KMS-11 (cell line): ENCODE measurements at regions not wholly inside any gene's neighbourhood (a gene's known extent, or its start where the extent isn't known, plus 50 kb on each side); places are given as distances from the start of the nearest gene placed in this dataset.

Experiments
- H2AFZ ChIP-seq: fragments of 200-600 bp; sonication (generic); 2 replicates; pipeline ENCODE4 v1.6.1; 2016; ENCODE audit warnings: antibody characterized with exemption, mixed run types, low read depth
- H3K27ac ChIP-seq: fragments of 200-600 bp; sonication (generic); 2 replicates; pipeline ENCODE4 v1.6.1; 2016; ENCODE audit warnings: mild to moderate bottlenecking, mixed run types
- H3K27me3 ChIP-seq: fragments of 200-600 bp; sonication (generic); 2 replicates; pipeline ENCODE4 v1.6.1; 2017; ENCODE audit warnings: mild to moderate bottlenecking, low read depth, mixed run types, moderate library complexity; ENCODE audit not compliant: insufficient read depth
- H3K36me3 ChIP-seq: fragments of 200-600 bp; sonication (generic); 2 replicates; pipeline ENCODE4 v1.6.1; 2017; ENCODE audit warnings: mild to moderate bottlenecking, mixed run types; ENCODE audit not compliant: insufficient read depth
- H3K4me1 ChIP-seq: fragments of 200-600 bp; sonication (generic); 2 replicates; pipeline ENCODE4 v1.6.1; 2016; ENCODE audit warnings: mild to moderate bottlenecking, low read depth, mixed run types; ENCODE audit not compliant: poor library complexity, severe bottlenecking
- H3K4me2 ChIP-seq: fragments of 200-600 bp; sonication (generic); 2 replicates; pipeline ENCODE4 v1.7.0; 2016; ENCODE audit warnings: mild to moderate bottlenecking, mixed run types
- H3K4me3 ChIP-seq: fragments of 200-600 bp; sonication (generic); IDR thresholded peaks from 2 replicates; pipeline ENCODE4 v1.6.1; 2017; ENCODE audit warnings: low read depth, low read length, mixed read lengths; ENCODE audit not compliant: insufficient read depth
- H3K79me2 ChIP-seq: fragments of 200-600 bp; sonication (generic); 2 replicates; pipeline ENCODE4 v1.6.1; 2016; ENCODE audit warnings: low read depth, mixed run types; ENCODE audit not compliant: insufficient read depth
- H3K9ac ChIP-seq: fragments of 200-600 bp; sonication (generic); 2 replicates; pipeline ENCODE4 v1.6.1; 2016; ENCODE audit warnings: mild to moderate bottlenecking, mixed run types
- H4K20me1 ChIP-seq: fragments of 200-600 bp; sonication (generic); 2 replicates; pipeline ENCODE4 v1.6.1; 2016; ENCODE audit warnings: mild to moderate bottlenecking, mixed run types; ENCODE audit not compliant: insufficient read depth
- TF ChIP-seq, protein P1 (sequence below): fragments of 200-600 bp; sonication (generic); conservative IDR thresholded peaks from 2 replicates; pipeline ENCODE4 v1.6.1; 2017; ENCODE audit warnings: low read depth, mild to moderate bottlenecking, antibody characterized with exemption, low read length, moderate library complexity, mixed read lengths

DNA sequence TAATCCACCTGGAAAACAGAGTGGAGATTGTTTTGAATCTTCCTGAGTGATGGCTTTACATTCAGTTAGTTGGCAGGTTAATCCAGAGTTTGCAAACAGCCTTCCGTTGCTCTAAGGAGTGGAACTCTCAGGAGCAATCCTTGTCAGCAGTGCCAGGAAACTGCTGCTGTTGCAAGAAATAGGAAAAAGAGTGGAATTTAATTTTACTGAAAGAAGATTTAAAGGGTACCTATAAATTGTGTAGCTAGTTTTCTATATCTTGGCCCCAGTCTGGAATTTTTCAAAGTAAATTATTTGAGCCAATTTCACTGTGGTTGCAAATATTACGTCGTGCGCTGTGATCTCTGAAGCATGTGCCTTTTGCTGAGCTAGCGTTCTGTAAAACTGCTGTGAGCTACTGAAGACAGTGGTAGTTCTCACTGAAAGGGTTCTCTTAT lies 55.5 kb upstream of the SLC5A12 start:
- Histone ChIP-seq H4K20me1 (no peaks in the 10 kb centered on the region), H3K4me2 (no peak overlapping the region), H3K4me1 (no peaks in the 10 kb centered on the region), H3K79me2 (no peaks in the 10 kb centered on the region), H3K27me3 (no peaks in the 10 kb centered on the region), H3K9ac (no peak overlapping the region), H3K36me3 (no peaks in the 10 kb centered on the region), H2AFZ (no peak overlapping the region), H3K4me3 (no peak overlapping the region), H3K27ac (no peak overlapping the region)
- TF ChIP-seq, protein P1, sequence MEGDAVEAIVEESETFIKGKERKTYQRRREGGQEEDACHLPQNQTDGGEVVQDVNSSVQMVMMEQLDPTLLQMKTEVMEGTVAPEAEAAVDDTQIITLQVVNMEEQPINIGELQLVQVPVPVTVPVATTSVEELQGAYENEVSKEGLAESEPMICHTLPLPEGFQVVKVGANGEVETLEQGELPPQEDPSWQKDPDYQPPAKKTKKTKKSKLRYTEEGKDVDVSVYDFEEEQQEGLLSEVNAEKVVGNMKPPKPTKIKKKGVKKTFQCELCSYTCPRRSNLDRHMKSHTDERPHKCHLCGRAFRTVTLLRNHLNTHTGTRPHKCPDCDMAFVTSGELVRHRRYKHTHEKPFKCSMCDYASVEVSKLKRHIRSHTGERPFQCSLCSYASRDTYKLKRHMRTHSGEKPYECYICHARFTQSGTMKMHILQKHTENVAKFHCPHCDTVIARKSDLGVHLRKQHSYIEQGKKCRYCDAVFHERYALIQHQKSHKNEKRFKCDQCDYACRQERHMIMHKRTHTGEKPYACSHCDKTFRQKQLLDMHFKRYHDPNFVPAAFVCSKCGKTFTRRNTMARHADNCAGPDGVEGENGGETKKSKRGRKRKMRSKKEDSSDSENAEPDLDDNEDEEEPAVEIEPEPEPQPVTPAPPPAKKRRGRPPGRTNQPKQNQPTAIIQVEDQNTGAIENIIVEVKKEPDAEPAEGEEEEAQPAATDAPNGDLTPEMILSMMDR: no peak

DNA sequence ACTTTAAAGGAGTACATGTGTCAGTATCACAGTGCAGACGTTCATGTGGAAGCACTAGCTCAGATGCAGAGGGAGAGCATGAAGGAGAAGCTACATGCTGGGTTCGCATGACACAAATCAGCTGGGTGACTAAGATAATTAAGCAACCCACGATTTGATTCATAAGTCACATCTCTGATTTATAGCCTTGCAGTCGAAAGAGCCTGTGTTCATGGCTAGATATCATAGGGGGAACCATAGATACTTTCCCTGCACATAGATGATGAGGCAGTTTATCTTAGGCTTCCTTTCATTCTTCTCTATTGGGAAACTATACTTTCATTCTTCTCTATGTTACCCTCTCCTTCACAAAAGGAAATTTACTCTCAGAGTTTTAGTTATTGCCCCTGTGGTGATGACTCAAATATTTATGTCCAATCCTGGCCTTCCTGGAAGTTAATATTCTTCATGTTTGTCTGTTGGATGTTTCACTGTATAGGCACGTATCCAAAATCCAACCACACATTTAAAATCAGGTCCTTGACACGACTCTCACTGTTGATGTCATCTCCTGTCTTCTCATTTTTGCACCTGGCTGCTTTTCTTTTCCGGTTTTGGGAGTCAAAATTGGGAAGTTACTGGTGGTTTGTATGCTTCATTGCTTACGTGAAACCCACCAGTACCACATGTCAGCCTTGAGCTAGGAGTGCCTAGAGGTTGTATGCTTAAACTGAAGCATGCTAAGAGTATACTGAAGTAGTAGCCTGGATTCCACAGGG lies 56.3 kb upstream of the SLC5A12 start:
- H3K79me2 ChIP-seq: no peaks in the 10 kb centered on the region
- no peak overlapping the region for H3K4me3 ChIP-seq
- H3K4me1 ChIP-seq: no peaks in the 10 kb centered on the region
- no peaks in the 10 kb centered on the region for H3K27me3 ChIP-seq
- H3K4me2 ChIP-seq: no peak overlapping the region
- TF ChIP-seq, protein P1: no peak
- H3K9ac ChIP-seq: no peak overlapping the region
- H4K20me1 ChIP-seq: no peaks in the 10 kb centered on the region
- no peak overlapping the region for H2AFZ ChIP-seq
- H3K27ac ChIP-seq: no peak overlapping the region
- no peaks in the 10 kb centered on the region for H3K36me3 ChIP-seq

DNA sequence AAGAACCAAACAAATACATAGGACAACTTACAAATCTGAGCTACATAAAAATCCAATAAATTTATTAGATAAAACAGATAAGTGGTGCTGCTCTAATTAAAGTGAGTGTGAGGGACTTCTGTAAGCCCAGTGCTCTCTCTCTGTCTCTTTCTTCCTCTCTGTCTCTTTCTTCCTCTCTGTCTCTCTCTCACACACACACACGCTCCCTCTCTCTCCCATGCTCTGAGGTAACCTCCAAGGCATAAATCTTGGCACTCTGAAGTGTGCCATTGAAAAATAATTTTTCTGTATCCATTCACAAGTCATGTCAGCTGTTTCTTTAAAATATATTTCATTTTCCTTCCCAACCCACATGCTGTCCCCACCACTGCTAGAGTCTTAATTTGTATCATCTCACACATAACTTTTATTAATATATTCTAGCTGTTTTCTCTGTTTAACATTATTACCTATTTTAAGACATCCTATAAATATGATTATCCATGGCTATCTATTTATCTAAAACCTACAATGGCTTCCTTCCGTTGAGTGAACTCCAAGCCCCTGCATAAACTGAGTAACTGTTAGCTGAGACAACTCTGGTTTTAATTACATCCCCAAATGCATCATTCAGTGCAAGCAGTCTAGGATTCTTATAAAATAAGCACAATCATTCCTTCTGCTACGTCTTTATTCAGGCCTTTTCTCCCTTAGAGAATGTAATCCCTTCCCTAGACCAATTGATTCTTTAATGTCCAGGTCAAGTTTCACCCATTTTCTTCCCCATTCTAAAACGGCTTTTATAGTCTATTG lies 57.4 kb upstream of the SLC5A12 start:
- Histone ChIP-seq H3K36me3 (no peaks in the 10 kb centered on the region), H3K4me1 (no peaks in the 10 kb centered on the region), H3K27me3 (no peaks in the 10 kb centered on the region), H3K4me3 (no peak overlapping the region), H3K79me2 (no peaks in the 10 kb centered on the region), H3K27ac (no peak overlapping the region), H3K4me2 (no peak overlapping the region), H2AFZ (no peak overlapping the region), H3K9ac (no peak overlapping the region), H4K20me1 (no peaks in the 10 kb centered on the region)
- TF ChIP-seq, protein P1: no peak

DNA sequence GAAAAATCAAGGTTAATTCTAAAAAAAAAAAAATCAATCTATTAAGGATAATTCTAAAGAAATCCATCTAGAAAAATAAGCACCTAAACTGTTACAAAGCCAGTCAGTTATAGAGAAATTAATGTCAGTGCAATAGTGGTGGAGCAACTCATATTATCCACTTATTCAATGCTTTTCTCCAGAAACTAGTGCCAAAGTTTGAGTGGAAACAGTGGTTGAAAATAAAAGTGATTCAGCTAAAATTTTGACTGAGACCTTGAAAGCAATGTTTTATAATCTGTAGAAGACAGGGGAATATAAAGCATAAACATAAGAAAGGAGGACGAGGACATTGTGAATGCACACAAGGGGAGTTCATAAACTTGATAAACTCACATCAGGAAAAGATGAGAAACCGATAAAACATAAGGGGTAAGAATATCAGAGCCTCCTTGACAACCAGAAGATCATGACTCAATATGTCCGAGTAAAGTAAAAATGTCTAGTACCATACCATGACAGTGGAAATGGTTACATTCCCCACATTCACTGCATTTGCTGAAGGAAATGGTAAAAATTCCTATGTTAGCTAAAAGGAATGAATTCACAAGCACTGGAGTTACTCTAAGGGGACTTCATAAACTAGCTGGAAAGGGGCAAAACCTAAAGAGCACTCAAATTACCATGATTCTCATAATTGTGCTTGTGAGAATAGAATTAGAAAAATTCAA lies 58.7 kb upstream of the SLC5A12 start:
- no peaks in the 10 kb centered on the region for H3K79me2 ChIP-seq
- no peak overlapping the region for H3K4me2 ChIP-seq
- H3K4me1 ChIP-seq: no peaks in the 10 kb centered on the region
- H3K4me3 ChIP-seq: no peak overlapping the region
- no peaks in the 10 kb centered on the region for H3K27me3 ChIP-seq
- no peaks in the 10 kb centered on the region for H4K20me1 ChIP-seq
- no peak overlapping the region for H3K9ac ChIP-seq
- no peaks in the 10 kb centered on the region for H3K36me3 ChIP-seq
- no peak overlapping the region for H2AFZ ChIP-seq
- TF ChIP-seq, protein P1: no peak
- no peak overlapping the region for H3K27ac ChIP-seq
